Mucosa of gallbladder (tissue), 1 donor: ENCODE measurements at regions not wholly inside any gene's neighbourhood (a gene's known extent, or its start where the extent isn't known, plus 50 kb on each side); places are given as distances from the start of the nearest gene placed in this dataset.
"Not testable (repeated sequence)": the region's sequence is repeated elsewhere in the genome, so short reads cannot be mapped to it uniquely, and the experiment has no call there.

Source experiments
- DNase-seq: peaks from one replicate; pipeline ENCODE4 v3.0.0-alpha.2; 2020; ENCODE audit warnings: low spot score
- donor health status: DM: no; HTN: no; CAD: no.

DNA sequence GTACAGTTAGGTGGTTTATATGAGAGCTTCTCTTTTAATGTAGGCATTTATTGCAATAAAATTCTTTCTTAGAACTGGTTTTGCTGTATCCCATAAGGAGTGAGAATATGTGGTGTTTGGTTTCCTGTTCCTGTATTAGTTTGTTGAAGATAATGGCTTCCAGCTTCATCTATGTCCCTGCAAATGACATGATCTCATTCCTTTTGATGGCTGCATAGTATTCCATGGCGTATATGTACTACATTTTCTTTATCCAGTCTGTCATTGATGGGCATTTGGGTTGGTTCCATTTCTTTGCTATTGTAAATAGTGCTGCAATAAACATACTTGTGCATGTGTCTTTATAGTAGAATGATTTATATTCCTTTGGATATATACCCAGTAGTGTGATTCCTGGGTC lies 106.7 kb upstream of the IRS4 start:
- DNase-seq: not testable (repeated sequence)

DNA sequence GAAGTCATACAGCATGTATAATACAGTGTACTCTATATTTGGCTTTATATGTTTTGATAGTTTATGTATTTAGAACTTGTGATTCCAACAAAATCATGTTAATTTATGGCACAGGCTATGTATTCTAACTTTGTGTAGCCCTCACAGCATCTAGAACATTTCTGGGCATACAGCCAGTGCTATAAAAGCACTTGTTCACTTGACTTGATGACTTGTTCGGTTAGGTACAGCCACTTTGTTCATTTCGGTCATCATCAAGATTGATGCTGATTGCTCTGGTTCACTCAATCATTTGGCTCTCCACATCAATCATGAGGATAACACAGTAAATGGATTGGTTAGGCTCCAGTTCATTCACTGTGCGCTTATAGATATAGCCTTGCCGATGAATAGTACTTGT lies 97.6 kb upstream of the IRS4 start:
- no peak for DNase-seq

DNA sequence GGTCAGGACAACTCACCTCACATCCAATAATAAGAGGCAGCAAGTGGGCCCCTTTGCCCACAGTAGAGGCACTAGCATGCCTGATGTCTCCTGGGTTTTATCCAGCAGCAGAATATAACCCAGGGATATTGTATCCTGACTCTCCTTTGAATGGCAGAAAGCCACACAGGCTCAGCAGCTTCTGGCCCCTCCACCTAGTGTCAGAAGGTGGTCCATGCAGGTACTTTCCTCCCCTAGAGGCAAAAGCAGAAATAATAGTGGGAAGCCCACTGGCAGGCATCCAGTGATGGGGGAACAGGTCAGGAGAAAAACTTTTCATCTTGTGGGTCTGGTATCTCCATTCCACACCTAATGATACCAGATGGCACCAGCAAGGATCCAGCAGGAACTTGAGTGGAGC lies 75.5 kb upstream of the IRS4 start:
- no peak for DNase-seq

DNA sequence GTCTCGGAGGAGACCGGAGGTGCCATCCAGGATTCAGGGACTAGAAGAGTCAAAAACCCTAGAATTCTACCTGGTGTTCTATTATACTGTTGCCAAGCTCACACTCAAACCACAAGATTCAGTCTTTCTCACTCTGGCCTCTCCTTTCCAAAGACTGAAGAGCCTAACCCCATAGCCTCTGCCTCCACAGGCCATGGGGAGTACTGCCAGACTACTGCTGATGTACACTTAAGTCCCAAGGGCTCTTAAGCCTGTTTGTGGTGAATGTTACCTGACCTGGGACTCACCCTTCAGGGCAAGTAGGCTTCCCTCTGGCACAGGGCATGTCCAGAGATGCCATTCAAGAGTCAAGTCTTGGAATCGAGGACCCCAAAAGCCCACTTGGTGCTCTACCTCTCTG lies 58.9 kb upstream of the IRS4 start:
- DNase-seq: no peak
